GM18870 (cell line): ENCODE measurements at regions not wholly inside any gene's neighbourhood (a gene's known extent, or its start where the extent isn't known, plus 50 kb on each side); places are given as distances from the start of the nearest gene placed in this dataset.
"Not testable (repeated sequence)": the region's sequence is repeated elsewhere in the genome, so short reads cannot be mapped to it uniquely, and the experiment has no call there.

ENCODE experiments used
- ATAC-seq: cut with Tn5 transposase; IDR thresholded peaks from one replicate; pipeline ENCODE4 v1.9.1; 2021; ENCODE audit warnings: moderate library complexity; ENCODE audit not compliant: unreplicated experiment

DNA sequence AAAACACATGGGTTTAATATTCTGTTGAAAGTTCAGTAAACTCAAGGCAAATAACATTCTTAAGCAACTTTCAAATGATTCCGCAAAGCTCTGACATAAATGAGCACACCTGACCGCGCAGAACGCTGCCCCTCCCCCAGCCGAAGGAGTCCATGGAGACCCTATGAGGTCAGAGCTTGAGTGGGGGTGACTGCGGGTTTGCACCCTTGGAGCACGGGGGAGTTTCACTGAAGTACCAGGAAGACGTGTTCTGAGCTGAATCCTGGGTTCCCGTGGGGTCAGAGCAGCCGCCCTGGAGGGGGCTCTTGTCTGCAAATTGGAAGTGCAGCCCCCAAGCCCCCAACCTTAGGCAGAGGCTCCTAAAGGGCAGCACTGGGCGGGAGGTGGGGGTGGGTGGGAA lies 324.1 kb upstream of the SFSWAP start:
- ATAC-seq: no peak

DNA sequence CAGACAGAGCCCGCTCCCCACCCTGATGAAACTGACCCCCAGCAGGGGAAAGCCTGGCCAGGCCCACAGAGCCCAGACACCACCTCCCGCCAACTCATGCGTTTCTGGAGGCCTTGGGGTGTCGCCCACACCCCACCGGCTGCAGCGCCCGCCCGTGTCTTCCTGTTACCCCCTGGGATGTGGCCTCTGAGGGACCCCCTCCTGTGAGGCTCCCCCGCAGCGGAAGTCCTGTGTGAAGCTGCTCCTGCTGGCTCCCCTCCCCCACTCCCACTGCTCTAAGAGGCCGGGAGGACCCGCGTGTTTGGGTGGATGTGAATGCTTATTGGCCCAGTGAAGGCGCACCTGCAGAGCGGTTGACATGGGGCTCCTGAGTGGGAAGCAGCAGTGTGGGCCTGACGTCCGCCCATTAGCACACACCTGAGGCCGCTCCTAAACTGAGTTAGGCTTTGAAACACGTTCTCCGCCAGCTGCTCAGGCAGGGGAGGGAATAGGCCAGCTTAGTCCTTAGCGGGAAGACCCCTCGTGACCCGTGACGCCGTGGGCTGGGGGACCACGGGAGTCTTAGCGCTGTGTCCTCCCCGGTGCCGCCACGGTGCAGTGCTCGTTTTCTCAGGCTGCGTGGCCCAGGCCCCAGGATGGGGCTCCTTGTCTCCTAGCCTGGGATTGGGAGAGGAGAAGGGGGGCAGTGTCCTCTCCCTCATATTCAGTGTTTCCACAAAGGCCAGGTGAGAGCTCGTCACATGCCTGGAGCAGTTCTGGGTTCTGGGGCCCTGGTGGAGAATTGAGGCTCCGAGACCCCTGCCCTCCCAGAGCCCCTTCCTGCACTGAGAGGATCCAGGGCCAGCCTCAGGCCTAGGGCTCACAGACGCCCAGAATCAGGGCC lies 323.4 kb upstream of the SFSWAP start:
- no peak for ATAC-seq

DNA sequence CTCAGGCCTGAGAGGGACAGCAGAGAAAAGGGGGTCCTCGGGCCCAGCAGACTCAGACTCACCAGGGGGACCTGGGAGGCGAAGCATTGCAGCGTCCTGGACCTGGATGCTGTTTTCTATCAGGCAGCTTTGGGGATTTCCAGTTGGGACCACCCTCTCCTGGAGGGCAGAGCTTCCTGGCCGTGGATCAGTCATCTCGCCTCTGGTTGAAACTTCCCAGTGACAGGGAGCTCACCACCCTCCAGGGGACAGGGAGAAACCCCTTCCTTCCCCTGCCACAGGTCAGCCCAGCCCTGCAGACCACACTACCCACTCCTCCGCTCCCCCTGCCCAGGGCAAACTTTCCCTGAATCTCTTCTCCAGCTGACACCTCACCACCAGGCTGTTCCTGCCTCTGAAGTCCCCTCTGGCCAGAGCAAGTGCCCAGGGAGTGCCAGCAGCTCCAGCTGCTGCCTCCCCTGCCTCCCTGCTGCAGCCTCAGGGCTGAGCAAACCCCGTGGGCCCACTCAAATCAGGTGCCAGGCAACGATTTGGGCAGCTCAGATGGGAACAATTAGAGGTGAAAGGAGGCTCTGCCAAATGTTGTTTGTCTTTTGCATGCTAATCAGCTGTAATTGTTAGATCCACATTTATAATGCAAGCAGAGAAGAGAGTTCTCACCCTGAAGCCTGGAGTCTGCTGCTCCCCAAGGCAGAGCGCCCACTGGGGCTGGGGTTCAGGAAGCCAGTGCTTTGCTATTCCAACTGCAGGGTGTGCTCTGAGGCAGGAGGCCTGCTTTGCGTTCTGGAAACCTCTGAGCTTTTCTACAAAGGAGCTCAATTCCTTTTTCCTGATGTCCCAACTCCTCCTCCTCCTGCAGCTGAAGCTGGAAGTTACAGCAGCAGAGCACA lies 322.5 kb upstream of the SFSWAP start:
- ATAC-seq: not testable (repeated sequence)

DNA sequence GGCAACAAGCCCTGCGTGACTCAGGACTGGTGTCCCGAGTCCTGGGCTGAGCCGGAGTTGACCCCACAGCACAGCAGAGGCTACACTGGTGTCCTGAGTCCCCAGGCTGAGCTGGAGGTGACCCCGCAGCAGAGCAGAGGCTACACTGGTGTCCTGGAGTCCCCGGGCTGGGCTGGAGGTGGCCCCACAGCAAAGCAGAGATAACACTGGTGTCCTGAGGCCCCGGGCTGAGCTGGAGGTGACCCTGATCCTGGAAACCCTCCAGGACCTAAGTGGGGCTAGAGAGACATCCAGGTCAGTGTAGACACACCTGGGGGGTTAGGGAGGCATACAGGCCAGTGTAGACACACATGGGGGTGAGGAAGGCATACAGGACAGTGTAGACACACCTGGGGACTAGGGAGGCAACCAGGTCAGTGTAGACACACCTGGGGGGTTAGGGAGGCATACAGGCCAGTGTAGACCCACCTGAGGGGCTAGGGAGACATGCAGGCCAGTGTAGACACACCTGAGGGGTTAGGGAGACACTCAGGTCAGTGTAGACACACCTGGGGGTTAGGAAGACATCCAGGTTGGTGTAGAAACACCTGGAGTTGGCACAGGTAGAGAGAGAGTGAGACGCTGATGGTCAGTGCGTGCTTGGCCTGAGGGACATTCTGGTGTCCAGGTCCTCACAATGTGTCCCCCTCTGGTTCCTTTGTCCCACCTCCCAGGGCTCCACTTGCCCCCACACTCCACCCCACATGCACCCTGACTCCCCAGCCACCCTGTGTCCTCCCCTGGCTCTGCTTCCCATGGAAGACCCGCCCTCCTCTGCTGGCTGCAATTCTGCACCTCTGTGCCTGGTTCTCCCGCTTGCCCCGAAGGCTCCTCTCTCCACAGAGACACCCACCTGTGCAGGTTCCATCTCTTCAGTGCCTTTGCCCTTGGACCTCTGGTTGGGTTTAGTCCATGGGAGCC lies 321.6 kb upstream of the SFSWAP start:
- no peak for ATAC-seq

DNA sequence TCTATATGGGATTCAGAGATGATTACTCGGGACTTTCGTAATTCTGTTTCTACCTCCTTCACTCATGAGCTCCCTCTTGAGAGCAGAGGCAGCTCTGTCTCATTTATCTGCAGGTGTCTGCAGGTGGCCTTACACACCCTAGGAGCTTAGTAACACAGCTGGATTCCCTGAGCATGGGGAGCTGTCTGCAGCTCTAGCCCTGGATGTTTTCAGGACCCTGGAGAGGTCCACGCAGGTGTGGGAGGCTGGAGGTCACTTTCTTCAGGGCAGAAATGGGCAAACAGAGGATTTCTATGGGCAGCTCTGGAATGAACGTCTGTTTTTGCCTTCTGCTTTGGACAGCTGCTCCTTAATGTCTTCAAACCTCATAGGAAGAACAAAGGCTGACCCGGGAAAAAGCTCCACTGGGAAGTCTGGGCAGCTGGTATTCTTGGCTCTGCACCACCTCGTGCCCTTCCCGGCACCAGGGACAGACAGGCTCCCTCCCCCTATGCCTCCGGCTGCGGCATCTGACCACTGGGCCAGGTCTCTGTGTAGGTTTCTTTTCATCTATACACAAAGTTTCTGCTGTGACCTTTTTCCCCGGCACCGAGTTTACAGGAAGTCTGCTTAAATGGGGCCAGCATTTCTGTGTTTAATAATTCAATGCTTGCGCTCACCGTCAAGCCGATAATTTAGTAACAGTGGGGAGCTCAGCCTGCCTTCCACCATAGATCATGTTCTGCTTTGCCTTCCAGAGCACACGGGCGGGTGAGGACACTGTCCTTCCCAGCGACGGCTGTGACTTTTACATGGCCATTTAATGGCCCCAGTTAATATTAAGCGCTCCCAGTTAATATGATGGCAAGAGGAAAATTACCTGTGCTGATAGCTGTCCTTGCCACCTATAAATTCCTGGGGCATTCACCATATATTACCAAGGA lies 320.2 kb upstream of the SFSWAP start:
- no peak for ATAC-seq

DNA sequence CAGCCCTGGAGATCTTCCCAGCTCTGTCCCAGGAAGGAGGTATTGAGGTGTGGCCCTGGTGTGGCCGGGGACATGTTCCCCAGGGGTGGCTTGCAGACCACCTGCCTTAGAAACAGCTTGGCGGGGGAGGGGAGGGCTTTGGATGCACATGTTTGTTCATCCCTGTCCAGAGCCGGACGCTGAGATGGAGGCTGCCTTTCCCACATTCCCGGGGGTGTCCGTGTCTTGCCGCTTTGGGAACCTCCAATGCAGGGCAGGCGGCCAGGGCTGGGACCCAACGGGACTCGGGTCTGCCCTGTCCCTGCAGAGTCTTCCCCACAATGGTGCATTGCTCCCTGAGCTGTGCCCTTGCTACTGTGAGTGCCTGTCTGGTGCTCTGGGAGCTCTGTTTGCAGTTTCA lies 319.5 kb upstream of the SFSWAP start:
- no peak for ATAC-seq

DNA sequence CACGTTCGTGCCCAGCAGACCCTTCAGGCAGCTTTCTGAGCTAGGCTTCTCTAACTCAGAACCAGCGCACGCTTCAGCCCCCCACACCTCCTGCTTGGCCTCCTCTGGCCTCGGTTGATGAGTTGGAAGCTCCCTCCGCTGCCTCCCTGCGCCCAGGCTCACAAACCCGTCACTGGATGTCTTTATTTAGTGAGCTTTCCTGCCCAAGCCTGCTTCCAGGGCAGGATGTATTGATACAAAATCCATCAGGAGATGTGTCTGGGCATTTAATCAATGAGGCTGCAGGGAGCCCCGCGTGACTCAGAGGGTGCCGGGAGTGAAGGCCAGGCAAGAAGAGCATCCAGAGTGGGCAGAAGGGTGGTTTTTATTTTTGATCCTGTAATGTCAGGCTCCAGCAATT lies 316.1 kb upstream of the SFSWAP start:
- not testable (repeated sequence) for ATAC-seq

DNA sequence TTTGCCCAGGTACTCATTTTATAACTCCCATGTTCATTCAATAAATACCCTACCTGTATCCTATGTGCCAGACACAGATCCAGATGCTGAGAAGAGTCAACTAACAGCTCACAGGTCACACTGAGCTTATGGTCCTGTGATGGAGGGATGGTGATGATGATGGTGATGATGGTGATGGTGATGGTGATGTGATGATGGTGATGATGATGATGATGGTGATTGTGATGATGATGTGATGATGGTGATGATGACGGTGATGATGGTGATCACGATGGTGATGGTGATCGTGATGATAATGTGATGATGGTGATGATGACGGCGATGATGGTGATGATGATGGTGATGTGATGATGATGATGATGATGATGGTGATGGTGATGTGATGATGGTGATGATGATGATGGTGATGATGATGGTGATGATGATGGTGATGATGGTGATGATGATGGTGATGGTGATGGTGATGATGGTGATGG lies 315.6 kb upstream of the SFSWAP start:
- ATAC-seq: not testable (repeated sequence)

DNA sequence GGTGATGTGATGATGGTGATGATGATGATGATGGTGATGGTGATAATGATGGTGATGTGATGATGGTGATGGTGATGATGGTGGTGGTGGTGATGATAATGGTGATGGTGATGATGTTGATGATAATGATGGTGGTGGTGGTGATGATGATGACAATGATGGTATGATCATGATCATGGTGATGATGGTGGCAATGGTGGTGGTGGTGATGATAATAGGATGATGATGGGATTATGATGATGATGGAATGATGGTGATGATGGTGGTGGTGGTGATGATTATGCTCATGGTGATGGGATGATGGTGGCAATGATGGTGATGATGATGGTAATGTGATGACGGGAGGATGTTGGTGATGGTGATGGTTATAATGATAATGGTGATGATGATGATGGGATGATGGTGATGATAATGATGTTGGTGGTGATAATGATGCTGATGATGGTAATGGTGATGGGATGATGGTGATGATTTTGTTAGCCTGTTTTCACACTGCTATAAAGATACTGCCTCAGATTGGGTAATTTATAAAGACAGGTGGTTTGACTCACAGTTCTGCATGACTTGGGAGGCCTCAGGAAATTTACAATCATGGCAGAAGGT lies 314.8 kb upstream of the SFSWAP start:
- ATAC-seq: no peak

DNA sequence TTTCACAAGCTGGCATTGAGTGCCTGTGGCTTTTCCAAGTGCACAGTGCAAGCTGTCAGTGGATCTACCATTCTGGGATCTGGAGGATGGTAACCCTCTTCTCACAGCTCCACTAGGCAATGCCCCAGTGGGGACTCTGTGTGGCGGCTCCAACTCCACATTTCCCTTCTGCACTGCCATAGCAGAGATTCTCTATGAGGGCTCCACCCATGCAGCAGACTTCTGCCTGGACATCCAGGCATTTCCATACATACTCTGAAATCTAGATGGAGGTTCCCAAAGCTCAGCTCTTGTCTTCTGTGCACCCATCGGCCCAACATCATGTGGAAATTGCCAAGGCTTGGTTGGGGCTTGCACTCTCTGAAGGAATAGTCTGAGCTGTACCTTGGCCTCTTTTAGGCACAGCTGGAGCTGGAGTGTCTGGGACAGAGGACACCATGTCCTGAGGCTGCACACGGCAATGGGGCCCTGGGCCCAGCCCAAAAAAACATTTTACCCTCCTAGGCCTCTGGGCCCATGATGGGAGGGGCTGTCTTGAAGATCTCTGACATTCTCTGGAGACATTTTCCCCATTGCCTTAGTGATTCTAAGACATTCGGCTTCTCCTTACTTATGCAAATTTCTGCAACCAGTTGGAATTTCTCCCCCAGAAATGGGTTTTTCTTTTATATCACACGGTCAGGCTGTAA lies 313.3 kb upstream of the SFSWAP start:
- ATAC-seq: no peak

DNA sequence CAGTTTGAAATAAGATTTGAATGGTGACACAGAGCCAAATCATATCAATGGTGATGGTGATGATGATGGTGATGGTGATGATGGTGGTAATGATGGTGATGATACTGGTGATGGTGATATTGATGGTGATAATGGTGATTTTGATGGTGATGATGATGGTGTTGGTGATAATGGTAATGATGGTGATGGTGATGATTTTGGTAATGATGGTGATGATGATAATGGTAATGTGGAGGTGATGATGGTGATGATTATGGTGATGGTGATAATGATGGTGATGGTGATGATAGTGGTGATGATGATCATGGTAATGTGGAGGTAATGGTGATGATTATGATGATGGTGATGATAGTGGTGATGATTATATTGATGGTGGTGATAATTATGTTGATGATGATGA lies 311.9 kb upstream of the SFSWAP start:
- no peak for ATAC-seq

DNA sequence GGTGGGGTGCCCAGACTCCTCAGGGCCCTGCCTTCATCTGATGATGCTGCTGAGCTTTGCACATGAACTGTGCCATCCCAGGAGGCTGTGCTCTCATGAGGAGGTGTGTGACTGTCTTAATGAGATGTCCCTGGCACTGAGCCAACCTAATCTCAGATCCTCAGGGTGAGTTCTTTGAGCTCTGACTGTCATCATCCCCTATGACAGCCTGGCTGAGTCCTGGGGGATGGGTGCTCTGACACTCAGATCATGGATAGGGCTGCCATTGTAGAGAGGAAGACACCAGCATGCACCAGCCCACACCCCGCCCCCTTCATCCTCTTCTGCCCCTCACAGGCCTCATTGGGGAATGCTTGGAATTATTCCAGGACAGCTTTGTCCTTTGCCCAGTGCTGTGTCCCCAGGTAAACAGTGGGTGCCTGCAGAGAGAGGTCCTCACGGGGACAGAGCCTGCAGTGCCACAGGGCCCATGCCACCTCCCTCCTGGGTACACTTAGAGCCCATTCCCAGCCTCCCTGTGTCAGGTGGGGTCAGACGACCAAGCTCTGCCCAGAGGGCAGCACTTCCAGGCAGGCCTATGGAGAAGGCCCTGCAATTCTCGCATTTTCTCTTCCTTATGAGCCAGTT lies 310.1 kb upstream of the SFSWAP start:
- ATAC-seq: not testable (repeated sequence)

DNA sequence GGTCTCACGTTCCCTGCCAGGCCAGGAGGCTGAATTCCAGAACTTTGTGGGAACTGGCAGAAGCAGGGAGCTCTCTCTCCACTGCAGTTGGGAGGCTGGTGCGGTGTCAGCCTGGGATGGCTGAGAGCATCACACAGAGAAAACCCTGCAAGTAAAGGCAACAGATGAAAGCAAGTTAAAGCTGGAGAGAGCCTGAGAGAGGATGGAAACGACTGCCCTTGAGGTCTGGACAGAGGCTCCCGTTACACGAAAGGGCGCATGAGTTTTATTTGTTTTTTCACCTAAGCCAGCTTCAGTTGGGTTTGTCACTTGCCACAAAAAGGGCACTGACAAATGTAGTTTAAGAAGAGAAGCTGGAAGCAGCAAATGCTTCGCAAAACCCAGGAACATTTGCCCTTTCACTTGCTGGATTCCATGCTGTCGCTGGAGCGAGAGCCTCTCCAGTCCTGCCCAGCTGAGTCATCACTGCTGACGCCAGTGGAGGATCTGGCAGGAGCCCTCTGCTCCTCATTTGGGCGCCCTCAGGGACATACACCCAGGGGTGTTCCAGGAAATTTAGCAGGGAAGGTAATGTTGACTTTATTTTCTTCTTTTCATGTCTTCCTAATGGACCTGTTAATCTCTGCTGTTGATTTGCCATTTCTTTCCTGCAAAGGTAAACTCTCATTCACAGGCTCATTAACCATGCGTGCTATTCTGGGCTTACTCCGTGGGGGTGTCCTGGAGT lies 308.8 kb upstream of the SFSWAP start:
- ATAC-seq: not testable (repeated sequence)

DNA sequence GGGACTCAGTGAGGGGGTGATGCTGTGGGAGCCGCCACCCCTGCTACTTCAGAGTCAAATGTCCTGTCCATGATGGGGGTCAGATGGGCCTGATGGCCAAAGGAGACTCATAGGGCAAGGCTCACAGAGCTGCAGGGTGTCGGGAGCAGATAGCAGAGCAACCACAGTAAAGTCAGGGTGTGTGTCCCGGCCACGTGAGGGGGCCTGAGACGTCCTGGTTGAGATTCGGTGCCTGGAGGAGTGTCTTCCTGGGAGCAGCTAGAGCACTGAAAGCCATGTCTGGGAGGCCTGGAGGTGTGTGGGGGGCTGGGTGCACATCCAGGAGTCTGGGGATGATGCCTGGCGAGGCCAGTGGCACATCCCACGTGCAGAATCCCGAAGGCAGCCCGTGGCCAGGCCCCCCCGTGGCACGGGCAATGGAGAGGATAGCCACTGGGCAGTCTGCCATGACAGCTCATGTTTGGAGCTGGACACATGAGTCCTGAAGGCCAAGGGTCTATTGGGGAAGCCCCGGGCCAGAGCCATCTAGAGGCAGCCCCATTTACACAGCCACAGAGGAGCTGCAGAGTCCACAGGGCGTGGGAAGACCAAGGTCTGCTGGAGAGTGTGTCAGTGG lies 308.0 kb upstream of the SFSWAP start:
- no peak for ATAC-seq

DNA sequence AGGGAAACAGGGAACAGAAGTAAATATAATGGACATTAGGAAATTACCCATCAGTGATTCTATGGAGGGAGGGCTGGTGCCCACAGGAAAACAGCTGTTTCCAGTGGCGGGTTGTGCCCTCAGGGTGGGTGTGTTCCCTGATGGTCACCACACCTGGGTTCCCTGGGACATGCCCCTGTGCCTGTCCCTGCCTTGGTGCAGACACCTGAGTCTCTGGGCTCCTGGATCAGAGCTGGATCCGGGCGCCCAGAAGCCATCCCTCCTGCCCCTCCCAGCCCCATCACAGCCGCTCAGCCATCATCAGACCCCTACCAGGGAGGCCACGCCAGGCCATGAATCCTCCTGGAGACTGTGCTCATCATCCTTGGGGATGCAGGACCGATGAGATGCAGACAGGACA lies 307.2 kb upstream of the SFSWAP start:
- no peak for ATAC-seq

DNA sequence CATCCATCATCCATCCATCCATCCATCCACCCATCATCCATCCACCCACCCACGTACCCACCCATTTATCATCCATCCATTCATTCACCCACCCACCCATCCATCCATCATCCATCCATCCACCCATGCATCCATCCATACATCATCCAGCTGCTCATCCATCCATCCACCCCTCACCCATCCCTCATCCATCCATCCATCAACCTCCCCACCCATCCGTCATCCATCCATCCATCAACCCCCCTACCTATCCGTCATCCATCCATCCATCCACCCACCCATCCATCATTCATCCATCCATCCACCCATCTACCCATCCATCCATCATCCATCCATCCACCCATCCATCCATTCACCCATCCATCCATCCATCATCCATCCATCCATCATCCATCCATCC lies 306.2 kb upstream of the SFSWAP start:
- ATAC-seq: no peak
